ENCODE measurements at regions not wholly inside any gene's neighbourhood (a gene's known extent, or its start where the extent isn't known, plus 50 kb on each side); places are given as distances from the start of the nearest gene placed in this dataset.

DNA sequence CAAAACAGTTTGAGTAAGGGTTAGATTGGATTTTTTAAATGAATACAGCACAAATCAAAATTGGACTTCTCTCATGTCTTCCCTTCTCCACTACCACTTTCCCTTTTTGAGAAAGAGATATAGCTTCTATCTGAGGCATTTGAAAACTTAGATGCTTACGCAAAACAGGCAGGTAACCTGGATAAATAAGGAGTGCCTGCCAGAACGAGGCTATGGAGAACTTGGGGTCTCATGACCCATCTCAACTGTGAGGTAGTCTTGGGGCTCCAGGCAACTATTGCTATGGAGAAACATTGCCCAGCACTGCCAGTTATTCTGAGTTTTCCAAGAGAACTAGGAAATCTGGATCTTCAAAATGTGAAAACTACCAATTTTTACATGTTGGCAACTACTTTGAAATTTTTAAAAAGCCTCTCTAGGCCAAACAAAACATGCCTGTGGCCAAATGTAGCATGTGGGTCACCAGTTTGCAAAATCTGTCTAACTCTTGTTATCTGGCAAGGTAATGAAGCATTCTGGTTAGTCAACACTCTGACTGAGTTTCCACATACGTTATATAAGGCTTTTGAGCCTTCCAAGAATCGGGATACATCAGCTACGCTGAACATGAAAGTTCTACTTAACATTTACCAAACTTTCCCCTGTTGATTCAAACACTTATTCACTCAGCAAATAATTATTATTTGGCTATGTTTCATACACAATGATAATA is 752.7 kb downstream of the KCNA4 start:
- Histone ChIP-seq H3K4me3 (ENCODE audit: low read depth in 1 of 2, low read length in 2 of 2) (no peak overlapping the region), H3K27me3 (ENCODE audit: control insufficient read depth in 1 of 2, insufficient read depth in 2 of 2, low read length in 2 of 2) (no peaks in the 10 kb centered on the region), H3K4me1 (ENCODE audit: control insufficient read depth in 2 of 2, insufficient read depth in 2 of 2, low read length in 1 of 2) (no peaks in the 10 kb centered on the region), H3K36me3 (ENCODE audit: control insufficient read depth in 2 of 2, insufficient read depth in 2 of 2, low read length in 1 of 2) (no peaks in the 10 kb centered on the region), H3K9me3 (ENCODE audit: control insufficient read depth in 2 of 2, insufficient read depth in 1 of 2, low read depth in 1 of 2, low read length in 1 of 2) (peaks cover 0 to 3% of the 10 kb centered on the region in 2 donors), H3K27ac (ENCODE audit: low read depth in 2 of 2, low read length in 1 of 2) (no peak overlapping the region)
- WGBS, 2 donors: 71 to 73% methylated on average over 5 of the region's 5 CpGs

DNA sequence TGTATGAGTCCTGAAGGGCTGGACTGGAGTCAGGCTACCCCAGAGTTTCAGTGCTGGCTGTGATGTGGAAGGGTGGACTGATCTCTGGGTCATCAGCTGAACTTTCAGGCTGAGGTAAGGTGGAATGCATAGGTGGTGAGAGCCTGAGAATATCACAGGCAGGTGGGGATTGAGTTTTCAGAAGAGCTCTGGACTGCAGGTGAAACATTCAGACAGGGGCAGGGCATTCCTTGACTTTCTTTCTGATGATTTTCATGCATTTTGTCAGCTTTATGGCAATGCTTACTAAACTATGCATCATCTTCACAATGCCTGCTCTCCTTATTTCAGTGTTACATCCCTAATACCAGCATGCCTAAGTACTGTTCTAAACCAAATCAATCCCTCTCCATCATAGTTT is 755.0 kb downstream of the KCNA4 start:
- no peaks in the 10 kb centered on the region for H3K36me3 ChIP-seq (ENCODE audit: control insufficient read depth in 2 of 2, insufficient read depth in 2 of 2, low read length in 1 of 2)
- H3K4me1 ChIP-seq (ENCODE audit: control insufficient read depth in 2 of 2, insufficient read depth in 2 of 2, low read length in 1 of 2): no peaks in the 10 kb centered on the region
- H3K27ac ChIP-seq (ENCODE audit: low read depth in 2 of 2, low read length in 1 of 2): no peak overlapping the region
- no peak overlapping the region for H3K4me3 ChIP-seq (ENCODE audit: low read depth in 1 of 2, low read length in 2 of 2)
- H3K27me3 ChIP-seq (ENCODE audit: control insufficient read depth in 1 of 2, insufficient read depth in 2 of 2, low read length in 2 of 2): no peaks in the 10 kb centered on the region
- peaks cover 0 to 3% of the 10 kb centered on the region in 2 donors for H3K9me3 ChIP-seq (ENCODE audit: control insufficient read depth in 2 of 2, insufficient read depth in 1 of 2, low read depth in 1 of 2, low read length in 1 of 2)

DNA sequence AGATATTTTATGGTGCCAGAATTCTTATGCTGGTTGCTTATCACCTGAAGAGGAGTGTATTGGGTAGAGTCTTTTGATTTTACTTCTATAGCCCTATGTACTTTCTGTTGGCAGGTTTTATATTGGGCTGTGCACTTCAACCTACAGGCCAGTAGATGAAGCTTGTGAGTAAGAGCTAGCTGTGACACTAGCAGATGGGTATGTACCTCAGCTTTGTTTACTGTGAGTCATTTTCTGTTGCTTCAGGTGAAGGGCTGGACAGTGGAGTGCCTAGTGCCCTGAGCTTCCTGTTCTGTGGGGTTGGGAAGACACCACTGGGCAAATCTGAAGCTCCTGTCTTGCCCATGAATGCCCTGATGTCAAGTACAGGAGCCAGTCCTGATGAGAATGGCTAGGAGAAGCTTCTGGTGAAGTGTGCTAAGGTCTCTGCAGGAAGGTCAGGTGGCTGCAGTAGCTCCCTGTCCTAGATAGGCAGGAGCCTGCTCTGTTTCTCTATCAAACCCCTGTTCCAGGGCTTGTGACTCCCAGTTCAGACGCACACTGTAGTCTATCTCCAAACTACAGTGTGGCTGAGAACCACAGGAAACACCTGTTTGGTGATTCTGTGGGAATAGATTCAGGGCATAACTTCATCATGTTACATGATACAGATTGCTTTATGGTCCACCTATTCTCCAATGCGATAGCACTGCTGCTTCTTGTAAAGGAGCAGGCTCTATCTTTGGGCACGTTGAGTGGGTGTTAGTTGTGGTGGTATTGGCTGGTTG is 755.7 kb downstream of the KCNA4 start:
- Histone ChIP-seq H3K36me3 (ENCODE audit: control insufficient read depth in 2 of 2, insufficient read depth in 2 of 2, low read length in 1 of 2) (no peaks in the 10 kb centered on the region), H3K9me3 (ENCODE audit: control insufficient read depth in 2 of 2, insufficient read depth in 1 of 2, low read depth in 1 of 2, low read length in 1 of 2) (peaks cover 0 to 3% of the 10 kb centered on the region in 2 donors), H3K27me3 (ENCODE audit: control insufficient read depth in 1 of 2, insufficient read depth in 2 of 2, low read length in 2 of 2) (no peaks in the 10 kb centered on the region), H3K4me3 (ENCODE audit: low read depth in 1 of 2, low read length in 2 of 2) (no peak overlapping the region), H3K27ac (ENCODE audit: low read depth in 2 of 2, low read length in 1 of 2) (no peak overlapping the region), H3K4me1 (ENCODE audit: control insufficient read depth in 2 of 2, insufficient read depth in 2 of 2, low read length in 1 of 2) (no peaks in the 10 kb centered on the region)
- WGBS, 2 donors: 84 to 90% methylated on average over 3 of the region's 3 CpGs

DNA sequence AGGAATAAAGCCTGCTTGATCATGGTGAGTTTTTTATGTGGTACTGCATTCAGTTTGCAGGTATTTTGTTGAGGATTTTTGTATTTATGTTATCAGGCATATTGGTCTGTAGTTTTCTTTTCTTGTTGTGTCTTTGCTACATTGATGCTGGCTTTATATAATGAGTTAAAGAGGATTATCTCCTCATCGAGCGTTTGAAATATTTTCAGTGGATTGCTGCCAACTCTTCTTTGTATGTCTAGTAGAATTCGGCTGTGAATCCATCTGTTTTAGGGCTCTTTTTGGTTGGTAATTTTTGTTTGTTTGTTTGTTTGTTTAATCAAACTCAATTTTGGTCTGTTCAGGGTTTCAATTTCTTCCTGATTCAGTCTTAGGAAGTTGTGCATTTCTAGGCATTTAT is 758.4 kb downstream of the KCNA4 start:
- WGBS, 2 donors: 36 to 53% methylated on average over 3 of the region's 3 CpGs
- Histone ChIP-seq H3K4me3 (ENCODE audit: low read depth in 1 of 2, low read length in 2 of 2) (no peak overlapping the region), H3K9me3 (ENCODE audit: control insufficient read depth in 2 of 2, insufficient read depth in 1 of 2, low read depth in 1 of 2, low read length in 1 of 2) (peaks cover 0 to 3% of the 10 kb centered on the region in 2 donors), H3K27me3 (ENCODE audit: control insufficient read depth in 1 of 2, insufficient read depth in 2 of 2, low read length in 2 of 2) (no peaks in the 10 kb centered on the region), H3K27ac (ENCODE audit: low read depth in 2 of 2, low read length in 1 of 2) (no peak overlapping the region), H3K36me3 (ENCODE audit: control insufficient read depth in 2 of 2, insufficient read depth in 2 of 2, low read length in 1 of 2) (no peaks in the 10 kb centered on the region), H3K4me1 (ENCODE audit: control insufficient read depth in 2 of 2, insufficient read depth in 2 of 2, low read length in 1 of 2) (no peaks in the 10 kb centered on the region)

DNA sequence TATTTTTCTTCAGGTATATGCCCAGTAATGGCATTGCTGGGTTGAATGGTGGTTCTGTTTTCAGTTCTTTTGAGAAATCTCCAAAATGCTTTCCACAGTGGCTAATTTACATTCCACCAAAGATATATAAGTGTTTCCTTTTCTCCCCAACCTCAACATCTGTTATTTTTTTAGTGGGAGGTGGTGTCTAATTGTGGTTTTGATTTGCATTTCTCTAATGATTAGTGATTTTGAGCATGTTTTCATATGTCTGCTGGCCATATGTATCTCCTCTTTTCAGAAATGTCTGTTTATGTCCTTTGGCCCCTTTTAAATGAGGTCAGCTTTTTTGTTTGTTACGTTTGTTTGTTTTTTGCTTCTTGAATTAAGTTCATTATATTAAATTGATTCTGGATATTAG is 760.2 kb downstream of the KCNA4 start:
- Histone ChIP-seq H3K4me1 (ENCODE audit: control insufficient read depth in 2 of 2, insufficient read depth in 2 of 2, low read length in 1 of 2) (no peaks in the 10 kb centered on the region), H3K4me3 (ENCODE audit: low read depth in 1 of 2, low read length in 2 of 2) (no peak overlapping the region), H3K36me3 (ENCODE audit: control insufficient read depth in 2 of 2, insufficient read depth in 2 of 2, low read length in 1 of 2) (no peaks in the 10 kb centered on the region), H3K9me3 (ENCODE audit: control insufficient read depth in 2 of 2, insufficient read depth in 1 of 2, low read depth in 1 of 2, low read length in 1 of 2) (peaks cover 0 to 3% of the 10 kb centered on the region in 2 donors), H3K27ac (ENCODE audit: low read depth in 2 of 2, low read length in 1 of 2) (no peak overlapping the region), H3K27me3 (ENCODE audit: control insufficient read depth in 1 of 2, insufficient read depth in 2 of 2, low read length in 2 of 2) (no peaks in the 10 kb centered on the region)
- 0% methylated on average over 1 of the region's 1 CpG for WGBS, 2 donors

DNA sequence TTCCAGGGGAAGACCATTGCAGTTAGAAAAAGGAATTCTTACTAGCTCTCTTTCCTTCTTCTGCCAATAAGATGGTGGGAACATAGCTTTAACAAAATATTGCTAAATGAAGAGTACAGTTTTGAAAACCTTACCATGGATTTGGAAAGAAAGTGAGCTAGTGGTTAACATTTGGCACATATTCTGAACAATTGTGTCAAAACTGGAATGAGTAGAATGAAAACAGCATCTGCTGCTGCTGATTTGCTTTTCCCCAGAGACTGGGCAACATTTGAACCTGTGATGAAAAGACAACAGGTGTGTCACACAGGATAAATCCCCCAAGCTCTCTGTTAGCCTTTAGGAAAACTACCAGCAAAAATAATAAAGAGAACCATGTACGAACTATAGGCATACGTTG is 761.4 kb downstream of the KCNA4 start:
- H3K4me3 ChIP-seq (ENCODE audit: low read depth in 1 of 2, low read length in 2 of 2): no peak overlapping the region
- H3K9me3 ChIP-seq (ENCODE audit: control insufficient read depth in 2 of 2, insufficient read depth in 1 of 2, low read depth in 1 of 2, low read length in 1 of 2): no peaks in the 10 kb centered on the region
- 70 to 76% methylated on average over 2 of the region's 2 CpGs for WGBS, 2 donors
- no peaks in the 10 kb centered on the region for H3K27me3 ChIP-seq (ENCODE audit: control insufficient read depth in 1 of 2, insufficient read depth in 2 of 2, low read length in 2 of 2)
- H3K36me3 ChIP-seq (ENCODE audit: control insufficient read depth in 2 of 2, insufficient read depth in 2 of 2, low read length in 1 of 2): no peaks in the 10 kb centered on the region
- no peaks in the 10 kb centered on the region for H3K4me1 ChIP-seq (ENCODE audit: control insufficient read depth in 2 of 2, insufficient read depth in 2 of 2, low read length in 1 of 2)
- no peak overlapping the region for H3K27ac ChIP-seq (ENCODE audit: low read depth in 2 of 2, low read length in 1 of 2)

DNA sequence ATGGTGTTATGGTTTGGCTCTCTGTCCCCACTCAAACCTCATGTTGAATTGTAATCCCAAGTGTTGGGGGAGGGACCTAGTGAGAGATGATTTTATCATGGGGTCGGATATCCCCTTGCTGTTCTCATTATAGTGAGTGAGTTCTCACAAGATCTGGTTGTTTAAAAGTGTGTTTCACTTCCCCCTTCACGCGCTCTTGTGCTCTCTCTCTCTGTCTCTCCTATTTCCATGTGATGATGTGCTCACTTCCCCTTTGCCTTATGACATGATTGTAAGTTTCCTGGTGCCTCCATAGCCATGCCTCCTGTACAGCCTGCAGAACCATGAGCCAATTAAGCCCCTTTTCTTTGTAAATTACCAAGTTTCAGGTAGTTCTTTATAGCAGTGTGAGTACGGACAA is 765.1 kb downstream of the KCNA4 start:
- H3K4me1 ChIP-seq (ENCODE audit: control insufficient read depth in 2 of 2, insufficient read depth in 2 of 2, low read length in 1 of 2): no peaks in the 10 kb centered on the region
- no peak overlapping the region for H3K27ac ChIP-seq (ENCODE audit: low read depth in 2 of 2, low read length in 1 of 2)
- no peaks in the 10 kb centered on the region for H3K36me3 ChIP-seq (ENCODE audit: control insufficient read depth in 2 of 2, insufficient read depth in 2 of 2, low read length in 1 of 2)
- no peak overlapping the region for H3K4me3 ChIP-seq (ENCODE audit: low read depth in 1 of 2, low read length in 2 of 2)
- H3K9me3 ChIP-seq (ENCODE audit: control insufficient read depth in 2 of 2, insufficient read depth in 1 of 2, low read depth in 1 of 2, low read length in 1 of 2): no peaks in the 10 kb centered on the region
- no peaks in the 10 kb centered on the region for H3K27me3 ChIP-seq (ENCODE audit: control insufficient read depth in 1 of 2, insufficient read depth in 2 of 2, low read length in 2 of 2)
- WGBS, 2 donors: 71 to 74% methylated on average over 4 of the region's 4 CpGs

DNA sequence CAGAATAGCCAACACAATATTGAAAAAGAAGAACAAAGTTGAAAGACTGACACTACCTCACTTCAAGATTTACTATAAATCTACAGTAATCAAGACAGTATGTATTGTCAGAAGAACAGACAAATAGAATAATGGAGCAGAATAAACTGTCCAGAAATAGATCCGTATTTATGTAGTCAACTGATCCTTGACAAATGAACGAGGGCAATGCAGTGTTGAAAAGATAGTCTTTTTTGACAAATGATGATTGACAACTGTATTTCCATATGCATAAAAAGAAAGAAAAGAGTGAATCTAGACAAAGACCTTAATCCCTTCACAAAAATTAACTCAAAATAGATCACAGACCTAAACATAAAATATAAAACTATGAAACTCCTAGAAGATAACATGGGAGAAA is 767.1 kb downstream of the KCNA4 start:
- Histone ChIP-seq H3K4me3 (ENCODE audit: low read depth in 1 of 2, low read length in 2 of 2) (no peak overlapping the region), H3K4me1 (ENCODE audit: control insufficient read depth in 2 of 2, insufficient read depth in 2 of 2, low read length in 1 of 2) (no peaks in the 10 kb centered on the region), H3K9me3 (ENCODE audit: control insufficient read depth in 2 of 2, insufficient read depth in 1 of 2, low read depth in 1 of 2, low read length in 1 of 2) (no peaks in the 10 kb centered on the region), H3K27me3 (ENCODE audit: control insufficient read depth in 1 of 2, insufficient read depth in 2 of 2, low read length in 2 of 2) (no peaks in the 10 kb centered on the region), H3K36me3 (ENCODE audit: control insufficient read depth in 2 of 2, insufficient read depth in 2 of 2, low read length in 1 of 2) (no peaks in the 10 kb centered on the region), H3K27ac (ENCODE audit: low read depth in 2 of 2, low read length in 1 of 2) (no peak overlapping the region)
- 78 to 88% methylated on average over 2 of the region's 2 CpGs for WGBS, 2 donors

DNA sequence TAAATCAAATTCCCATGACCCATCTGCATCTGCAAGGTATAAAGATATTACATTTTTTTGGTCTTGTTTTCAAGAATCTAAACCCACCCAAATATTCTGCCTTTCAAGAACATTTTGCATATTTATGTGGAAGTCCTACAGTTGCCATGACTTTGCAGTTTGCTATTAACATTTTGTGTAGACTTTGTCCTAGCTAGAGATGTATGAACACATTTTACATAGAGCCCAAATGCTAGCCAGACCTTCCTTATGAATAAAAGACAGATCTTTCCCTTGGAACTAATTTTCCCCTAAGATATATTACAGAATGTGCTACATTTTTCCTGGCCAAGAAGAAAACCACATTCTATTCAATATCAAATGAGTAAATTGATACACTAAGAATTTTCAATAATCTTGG is 772.5 kb downstream of the KCNA4 start:
- no peaks in the 10 kb centered on the region for H3K27me3 ChIP-seq (ENCODE audit: control insufficient read depth in 1 of 2, insufficient read depth in 2 of 2, low read length in 2 of 2)
- H3K4me3 ChIP-seq (ENCODE audit: low read depth in 1 of 2, low read length in 2 of 2): no peak overlapping the region
- no peaks in the 10 kb centered on the region for H3K36me3 ChIP-seq (ENCODE audit: control insufficient read depth in 2 of 2, insufficient read depth in 2 of 2, low read length in 1 of 2)
- H3K4me1 ChIP-seq (ENCODE audit: control insufficient read depth in 2 of 2, insufficient read depth in 2 of 2, low read length in 1 of 2): no peaks in the 10 kb centered on the region
- no peak overlapping the region for H3K27ac ChIP-seq (ENCODE audit: low read depth in 2 of 2, low read length in 1 of 2)
- no peaks in the 10 kb centered on the region for H3K9me3 ChIP-seq (ENCODE audit: control insufficient read depth in 2 of 2, insufficient read depth in 1 of 2, low read depth in 1 of 2, low read length in 1 of 2)

DNA sequence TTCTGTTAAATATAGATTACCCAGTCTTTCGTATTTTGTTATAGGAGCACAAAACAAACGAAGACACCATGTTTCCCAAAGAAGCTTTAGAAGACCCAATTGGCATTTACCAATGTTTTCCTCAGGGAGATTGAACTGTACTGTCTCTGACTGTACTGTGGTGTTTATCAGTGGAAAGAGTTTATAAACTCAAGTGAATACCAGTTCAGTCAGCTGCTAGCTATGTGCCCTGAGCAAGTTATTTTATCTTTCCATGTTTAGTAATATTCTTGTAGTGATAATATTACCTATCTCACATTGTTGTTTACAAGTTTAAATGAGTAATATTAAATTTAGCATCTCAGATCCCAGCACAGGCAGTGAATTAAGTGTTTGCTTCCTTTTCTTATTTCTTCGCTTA is 773.2 kb downstream of the KCNA4 start:
- H3K27ac ChIP-seq (ENCODE audit: low read depth in 2 of 2, low read length in 1 of 2): no peak overlapping the region
- no peaks in the 10 kb centered on the region for H3K4me1 ChIP-seq (ENCODE audit: control insufficient read depth in 2 of 2, insufficient read depth in 2 of 2, low read length in 1 of 2)
- H3K27me3 ChIP-seq (ENCODE audit: control insufficient read depth in 1 of 2, insufficient read depth in 2 of 2, low read length in 2 of 2): no peaks in the 10 kb centered on the region
- no peaks in the 10 kb centered on the region for H3K9me3 ChIP-seq (ENCODE audit: control insufficient read depth in 2 of 2, insufficient read depth in 1 of 2, low read depth in 1 of 2, low read length in 1 of 2)
- 79% methylated on average over 3 of the region's 3 CpGs for WGBS, 2 donors
- no peaks in the 10 kb centered on the region for H3K36me3 ChIP-seq (ENCODE audit: control insufficient read depth in 2 of 2, insufficient read depth in 2 of 2, low read length in 1 of 2)
- no peak overlapping the region for H3K4me3 ChIP-seq (ENCODE audit: low read depth in 1 of 2, low read length in 2 of 2)

Measured in esophagus (tissue), 2 donors.